GM19023 (cell line): ENCODE measurements at regions not wholly inside any gene's neighbourhood (a gene's known extent, or its start where the extent isn't known, plus 50 kb on each side); places are given as distances from the start of the nearest gene placed in this dataset.

ENCODE experiments used
- ATAC-seq: cut with Tn5 transposase; IDR thresholded peaks from one replicate; pipeline ENCODE4 v1.9.1; 2021; ENCODE audit warnings: mild to moderate bottlenecking, moderate library complexity; ENCODE audit not compliant: unreplicated experiment

DNA sequence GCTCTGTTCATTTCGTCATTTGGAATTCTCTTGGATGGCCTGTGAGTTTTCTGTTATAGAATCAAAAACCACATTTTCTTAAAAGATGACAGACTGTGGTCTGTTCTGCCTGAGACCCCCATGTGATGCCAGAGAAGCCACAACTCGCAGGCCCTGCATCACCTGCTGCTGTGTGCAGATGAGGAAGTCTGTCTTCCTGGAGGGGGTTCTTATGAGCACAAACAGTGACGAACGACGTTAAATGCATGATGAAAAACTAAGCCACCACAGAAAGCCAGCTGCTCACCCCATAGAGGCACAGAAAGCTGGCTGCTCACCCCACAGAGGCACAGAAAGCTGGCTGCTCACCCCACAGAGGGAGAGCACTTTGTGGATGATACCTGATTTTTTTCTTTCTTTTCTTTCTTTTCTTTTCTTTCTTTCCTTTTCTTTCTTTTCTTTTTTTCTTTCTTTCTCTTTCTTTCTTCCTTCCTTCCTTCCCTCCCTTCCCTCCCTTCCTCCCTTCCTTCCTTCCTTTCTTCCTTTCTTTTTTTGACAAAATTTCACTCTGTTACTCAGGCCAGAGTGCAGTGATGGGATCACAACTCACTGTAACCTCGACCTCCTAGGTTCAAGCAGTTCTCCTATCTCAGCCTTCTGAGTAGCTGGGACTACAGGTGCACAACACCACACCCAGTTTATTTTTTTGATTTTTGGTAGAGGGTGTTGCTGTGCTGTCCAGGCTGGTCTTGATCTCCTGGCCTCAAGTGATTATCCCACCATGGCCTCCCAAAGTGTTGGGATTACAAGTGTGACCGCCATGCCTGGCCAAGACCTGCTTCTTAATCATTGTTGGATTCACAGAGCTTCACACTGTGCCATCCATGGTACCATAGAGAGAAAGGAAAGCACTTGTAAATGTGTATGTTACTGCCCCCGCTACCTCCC is 1191.4 kb downstream of the UQCRFS1 start:
- ATAC-seq, result no peak

DNA sequence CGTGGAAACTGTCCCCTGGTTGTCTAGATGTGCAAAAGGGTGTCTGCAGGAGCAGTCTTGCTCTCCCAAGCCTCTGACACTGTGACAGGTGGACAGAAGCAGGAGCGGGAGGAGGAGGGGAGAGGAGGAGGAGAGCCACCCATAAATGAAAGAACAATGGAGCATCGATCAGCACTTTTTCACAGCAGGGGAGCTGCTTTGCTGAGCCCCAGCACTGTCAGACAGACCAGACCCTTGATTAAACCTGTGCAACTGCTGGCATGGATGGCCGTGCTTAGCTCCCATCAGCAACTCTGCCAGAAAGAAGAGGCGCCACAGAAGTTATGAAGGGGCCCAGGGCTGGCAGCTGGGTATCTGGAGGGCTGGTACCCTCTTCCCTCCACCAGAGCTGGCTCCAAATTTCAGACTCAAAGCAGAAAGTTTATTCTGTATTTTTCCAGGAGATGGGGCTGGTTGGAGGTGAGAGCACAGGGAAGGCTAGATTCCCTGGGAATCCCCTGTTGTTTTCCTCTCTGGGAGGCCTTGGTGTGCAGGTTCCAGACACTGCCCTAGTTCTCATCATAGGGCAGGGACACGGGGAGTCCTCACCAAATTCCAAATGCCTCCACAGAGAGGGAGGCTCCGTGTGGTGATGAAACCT is 1192.2 kb downstream of the UQCRFS1 start:
- ATAC-seq, result no peak

DNA sequence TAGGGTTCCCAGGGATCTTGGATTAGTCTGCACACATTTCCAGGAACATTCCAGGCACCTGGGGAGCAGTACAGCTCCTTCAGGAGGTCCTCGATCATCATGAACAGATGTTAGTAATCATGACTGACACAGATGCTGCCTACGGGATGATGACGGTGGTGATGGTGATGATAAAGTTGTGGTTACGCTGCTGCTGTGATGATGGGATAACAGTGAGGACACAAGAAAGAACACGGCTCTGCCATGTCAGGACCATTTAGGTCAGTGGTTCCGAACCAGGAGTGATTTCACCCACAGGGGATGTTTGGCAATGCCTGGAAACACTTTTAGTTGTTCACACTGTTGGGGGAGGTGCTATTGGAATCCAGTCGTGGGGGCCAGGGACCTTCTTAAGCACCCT is 1193.0 kb downstream of the UQCRFS1 start:
- no peak for ATAC-seq

DNA sequence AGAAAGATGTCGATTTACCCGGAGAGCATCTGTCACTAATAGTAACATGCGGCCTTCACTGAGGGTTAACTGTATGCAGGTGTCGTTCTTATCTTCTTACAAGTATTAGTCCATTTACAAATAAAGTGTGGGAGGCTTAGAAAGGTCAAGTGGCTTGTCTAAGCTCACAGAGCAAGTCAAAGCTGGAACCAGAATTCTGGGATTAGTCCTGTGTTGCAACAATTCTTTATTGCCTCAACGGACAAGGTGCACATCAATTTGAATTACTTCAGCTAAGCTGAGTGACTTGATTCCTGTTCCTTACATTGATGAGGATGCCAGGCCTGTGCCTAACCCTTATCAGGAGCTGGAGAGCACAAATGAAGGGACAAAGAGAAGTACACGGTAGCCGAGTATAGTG is 1193.6 kb downstream of the UQCRFS1 start:
- no peak for ATAC-seq

DNA sequence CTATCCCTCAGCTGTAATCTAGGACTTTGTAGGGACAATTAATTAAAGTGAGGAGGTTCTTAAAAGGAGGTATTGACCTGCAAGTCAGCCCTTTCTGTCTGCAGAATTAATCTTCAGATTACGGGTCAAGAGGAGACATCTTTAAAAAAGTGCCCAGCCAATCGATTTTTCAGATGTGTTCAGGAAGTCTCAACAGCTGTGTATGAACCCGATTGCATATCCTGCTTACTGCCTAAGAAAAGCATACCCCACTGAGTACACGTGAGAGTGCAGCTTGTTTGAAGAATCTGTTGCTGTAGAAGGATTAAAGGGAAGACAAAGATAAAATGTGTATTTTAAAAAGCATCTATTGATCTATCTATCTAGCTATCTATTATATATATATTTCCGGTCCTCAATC is 1194.5 kb downstream of the UQCRFS1 start:
- no peak for ATAC-seq

DNA sequence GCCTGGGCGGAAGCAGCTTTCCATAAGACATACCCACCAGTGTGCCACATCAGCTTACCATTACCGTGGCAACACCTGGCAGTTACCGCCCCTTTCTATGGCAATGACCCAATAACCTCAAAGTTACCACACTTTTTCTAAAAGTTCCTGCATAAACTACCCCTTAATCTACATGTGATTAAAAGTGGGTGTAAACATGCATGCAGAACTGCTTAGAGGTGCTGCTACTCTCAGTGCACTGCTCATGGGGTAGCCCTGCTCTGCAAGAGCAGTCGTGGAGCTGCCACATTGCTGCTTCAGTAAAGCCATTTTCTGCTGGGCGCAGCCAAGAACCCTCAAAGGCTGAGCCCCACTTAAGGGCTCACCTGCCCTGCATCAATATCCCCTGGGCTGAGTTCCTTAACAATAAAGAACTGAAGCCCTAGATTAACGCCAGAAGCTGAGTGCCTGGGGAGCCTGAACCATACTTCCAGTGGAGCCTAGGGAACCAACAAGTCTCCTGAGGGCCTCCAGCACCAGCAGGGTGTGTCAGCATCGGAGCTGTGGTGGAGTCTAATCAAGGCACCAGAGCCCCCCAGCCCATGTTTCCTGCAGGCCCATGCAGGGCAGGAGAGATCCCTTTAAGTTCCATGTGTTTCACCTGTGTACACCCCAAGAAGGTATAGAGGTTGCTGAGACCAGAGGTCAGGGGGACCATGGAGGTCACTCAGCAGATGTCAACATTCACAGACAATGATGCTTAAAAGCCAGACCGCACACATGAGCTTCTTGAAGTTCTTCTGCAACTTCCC is 1198.1 kb downstream of the UQCRFS1 start:
- no peak for ATAC-seq

DNA sequence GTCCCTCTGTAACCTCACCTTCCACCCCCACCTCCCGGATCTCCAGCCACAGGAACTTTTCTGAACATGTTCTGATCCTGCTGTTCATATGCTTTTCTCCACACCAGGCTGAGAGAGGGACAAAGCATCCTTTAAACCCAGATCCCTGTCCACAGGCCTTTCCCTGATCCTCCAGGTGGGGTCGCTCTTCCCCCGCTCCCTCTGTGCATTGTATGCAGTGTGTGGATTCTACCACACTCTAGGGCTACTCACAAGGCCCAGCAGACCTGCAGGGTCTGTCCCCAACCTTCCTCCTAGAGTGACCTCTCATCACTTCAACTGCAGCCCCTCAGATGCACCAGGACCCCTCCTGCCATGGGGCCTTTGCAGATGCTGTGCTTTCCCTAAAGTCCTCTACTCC is 1200.6 kb downstream of the UQCRFS1 start:
- no peak for ATAC-seq

DNA sequence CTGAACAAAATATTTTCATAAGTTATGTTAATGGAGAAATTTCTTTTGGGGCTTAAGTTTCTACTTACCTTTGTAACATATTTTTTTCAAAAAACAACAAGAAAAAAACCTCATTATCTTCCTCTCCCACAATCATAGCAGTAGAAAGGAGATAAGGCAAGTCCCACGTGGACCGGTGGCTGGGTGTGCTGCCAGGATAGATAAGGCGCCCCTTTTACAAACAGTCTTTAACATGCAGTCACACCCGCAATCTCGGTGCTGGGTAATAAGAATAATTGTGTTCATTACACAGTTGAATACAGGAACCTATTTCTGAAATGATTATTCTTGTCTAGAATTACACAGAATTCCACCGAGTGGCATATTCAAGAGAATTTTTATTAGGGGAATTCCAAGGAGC is 1202.3 kb downstream of the UQCRFS1 start:
- no peak for ATAC-seq

DNA sequence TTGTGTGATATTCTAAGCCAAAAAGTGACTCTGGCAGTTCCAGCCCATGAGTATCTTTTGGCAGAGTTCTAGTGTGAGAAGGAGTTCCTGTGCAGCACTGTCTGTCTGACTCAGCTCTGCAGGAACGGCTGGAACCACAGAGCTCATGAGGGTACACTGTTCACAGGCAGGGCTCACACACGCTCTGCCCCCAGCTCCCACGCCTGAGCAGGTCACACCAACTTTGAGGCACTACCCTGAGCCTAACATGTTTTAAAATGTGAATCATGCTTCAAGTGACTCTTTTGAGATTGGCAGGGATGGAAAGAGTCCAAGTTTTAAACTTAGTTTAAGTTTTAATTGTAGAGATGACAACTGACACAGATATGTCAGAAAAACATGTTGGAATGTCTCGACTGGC is 1203.3 kb downstream of the UQCRFS1 start:
- no peak for ATAC-seq

DNA sequence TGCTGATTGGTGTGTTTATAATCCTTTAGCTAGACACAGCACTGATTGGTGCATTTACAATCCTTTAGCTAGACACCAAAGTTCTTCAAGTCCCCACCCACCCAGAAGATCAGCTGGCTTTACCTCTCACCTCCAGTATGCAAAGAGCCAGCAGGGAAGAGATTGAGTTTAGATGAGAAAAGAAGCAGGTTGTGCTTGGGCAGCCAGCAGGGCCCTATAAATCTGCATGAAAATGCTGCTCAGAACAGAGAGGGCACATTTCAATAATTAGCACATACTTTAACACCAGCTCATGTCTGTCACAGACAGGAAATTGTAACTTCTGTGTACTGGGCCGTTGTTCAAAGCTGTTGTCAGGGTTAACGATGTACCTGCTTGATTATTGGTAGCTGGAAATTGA is 1204.3 kb downstream of the UQCRFS1 start:
- no peak for ATAC-seq

DNA sequence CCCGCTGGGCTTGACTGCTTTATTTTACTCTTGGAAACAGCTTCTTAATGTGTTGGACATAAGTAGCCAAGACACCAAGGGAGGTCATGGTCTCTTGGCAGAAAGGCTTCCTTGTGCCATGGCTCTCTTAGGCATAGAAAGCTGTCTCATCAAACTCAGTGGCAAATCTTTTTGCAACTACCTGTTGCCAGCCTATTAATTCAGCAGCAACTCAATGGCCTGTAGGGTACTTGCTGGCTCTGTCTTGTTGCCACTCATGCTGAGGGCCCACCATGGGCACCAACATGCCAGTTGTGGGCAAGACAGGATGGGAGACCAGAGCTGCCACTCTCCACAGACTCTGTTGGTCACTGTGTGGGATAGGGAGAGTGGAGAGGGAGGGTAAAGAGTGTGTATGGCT is 1209.4 kb downstream of the UQCRFS1 start:
- ATAC-seq, result no peak

DNA sequence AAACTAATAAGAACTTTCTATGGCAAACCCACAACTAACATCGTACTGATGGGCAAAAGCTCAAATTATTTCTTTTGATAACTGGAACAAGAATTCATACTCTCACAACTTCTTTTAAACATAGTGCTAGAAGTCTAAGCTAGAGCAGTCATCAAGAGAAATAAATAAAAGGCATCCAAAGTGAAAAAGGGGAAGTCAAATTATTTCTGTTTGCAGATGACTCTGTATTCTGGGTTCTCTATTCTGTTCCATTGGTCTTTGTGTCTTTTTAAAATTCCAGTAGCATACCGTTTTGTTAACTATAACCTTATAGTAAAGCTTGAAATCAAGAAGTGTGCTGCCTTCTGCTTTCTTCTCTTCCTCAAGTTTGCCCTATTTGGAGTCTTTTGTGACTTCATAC is 1215.9 kb downstream of the UQCRFS1 start:
- ATAC-seq, result no peak

DNA sequence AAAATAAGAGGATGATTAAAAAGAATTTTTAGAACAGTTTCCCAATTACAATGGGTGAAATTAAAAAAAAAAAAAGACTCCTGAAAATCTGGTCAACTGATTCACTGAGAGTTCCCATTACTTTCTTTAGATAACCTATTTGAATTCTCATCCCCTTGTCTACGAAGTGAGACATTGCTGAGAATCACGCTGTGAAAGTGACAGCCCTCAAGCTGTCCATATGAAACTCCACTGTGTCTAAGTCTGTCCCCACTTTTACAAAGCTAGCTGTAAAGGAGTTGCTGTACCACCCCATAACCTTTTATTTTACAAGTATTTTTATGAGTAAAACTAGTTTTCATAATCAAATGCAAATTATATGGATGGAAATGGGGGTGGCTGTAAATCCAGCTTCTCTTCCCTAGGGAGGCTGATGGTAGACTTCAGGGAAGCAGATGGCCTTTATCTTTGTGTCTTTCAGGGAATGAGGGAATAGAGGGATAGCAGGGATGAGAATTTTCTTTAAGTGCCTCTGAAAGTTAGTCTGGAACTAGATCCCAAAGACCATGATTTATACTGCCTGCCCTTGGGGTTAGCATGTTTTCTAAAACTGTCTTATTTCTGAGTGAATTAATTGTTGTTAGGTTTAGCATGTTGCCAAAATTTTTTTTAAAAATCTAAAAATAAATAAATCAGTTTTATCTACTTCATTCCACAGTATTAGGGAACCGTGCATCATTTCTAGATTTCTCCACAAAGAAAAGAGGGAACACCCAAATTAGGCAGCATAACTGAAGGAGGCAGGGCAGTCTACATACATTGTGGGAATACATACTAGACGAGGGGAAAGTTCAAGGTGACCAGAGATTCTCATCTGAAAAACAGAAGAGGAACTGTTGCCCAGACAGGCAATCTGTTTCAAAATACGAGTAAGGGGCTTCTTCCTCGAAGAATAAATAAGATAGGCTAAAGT is 1219.1 kb downstream of the UQCRFS1 start:
- ATAC-seq, result no peak

DNA sequence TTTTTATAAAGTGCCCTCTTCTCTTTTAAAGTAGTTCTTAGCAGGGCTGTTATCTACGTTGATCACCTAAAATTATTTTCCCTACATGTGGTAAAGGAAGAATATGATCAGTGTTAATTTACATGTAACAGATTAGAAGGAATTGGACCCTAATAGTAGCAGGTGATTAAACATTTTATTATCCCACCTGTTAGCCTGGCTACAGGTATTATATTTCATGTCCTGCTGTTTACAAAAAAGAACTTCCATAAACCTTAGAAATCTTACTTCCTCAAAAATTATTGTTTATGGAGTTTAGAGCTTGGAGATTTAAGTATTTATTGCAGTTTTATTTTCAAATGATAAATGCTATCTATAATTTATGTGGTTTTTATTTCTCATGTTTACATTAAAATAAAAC is 1226.7 kb downstream of the UQCRFS1 start:
- ATAC-seq, result no peak

DNA sequence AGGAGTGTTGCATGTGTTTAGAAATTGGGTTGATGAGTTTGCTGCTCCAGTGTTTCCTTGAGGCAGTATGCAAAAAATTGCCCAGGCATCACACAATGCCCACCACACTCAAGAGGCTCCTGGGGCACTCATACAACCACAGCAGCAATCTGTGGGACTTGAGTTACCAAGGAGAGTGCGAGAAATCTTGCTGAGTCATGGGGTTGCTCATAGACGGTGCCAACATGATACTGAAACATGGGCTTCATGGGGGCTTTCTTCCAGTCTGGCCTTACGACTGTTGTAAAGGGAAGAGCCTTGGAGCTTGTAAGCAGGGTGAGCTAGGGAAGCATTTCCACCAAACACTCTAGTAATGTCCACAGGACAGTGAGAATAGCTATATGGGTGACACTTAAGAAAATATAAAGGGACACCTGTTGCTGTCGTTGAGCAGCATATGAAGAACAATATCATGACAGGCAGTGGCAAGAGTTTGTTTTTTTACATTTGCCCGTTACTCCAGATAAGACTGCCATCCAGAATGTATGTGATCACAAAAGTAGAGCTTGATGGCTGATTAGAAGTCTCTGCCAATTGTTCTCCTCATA is 1237.4 kb downstream of the UQCRFS1 start:
- ATAC-seq, result no peak

DNA sequence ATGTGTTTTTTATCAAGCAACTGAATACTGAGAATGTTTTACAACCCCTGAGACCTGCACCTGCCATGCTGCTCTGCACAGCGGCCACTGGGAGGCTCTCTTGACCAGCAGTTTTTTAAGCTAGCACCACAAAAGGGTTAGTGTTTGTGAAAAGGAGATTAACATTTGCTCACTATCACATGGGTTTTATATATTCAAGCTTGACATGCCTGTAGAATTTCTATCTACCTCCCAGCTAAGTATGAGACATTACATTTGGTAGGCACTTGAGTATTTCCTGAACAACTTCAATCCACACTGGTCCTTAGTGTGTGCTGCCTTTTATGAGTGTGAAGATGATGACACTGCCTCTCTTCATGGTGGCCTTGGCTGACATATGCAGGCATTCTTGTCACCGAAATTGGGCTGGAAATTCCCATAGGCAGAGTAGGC is 1238.9 kb downstream of the UQCRFS1 start:
- no peak for ATAC-seq

DNA sequence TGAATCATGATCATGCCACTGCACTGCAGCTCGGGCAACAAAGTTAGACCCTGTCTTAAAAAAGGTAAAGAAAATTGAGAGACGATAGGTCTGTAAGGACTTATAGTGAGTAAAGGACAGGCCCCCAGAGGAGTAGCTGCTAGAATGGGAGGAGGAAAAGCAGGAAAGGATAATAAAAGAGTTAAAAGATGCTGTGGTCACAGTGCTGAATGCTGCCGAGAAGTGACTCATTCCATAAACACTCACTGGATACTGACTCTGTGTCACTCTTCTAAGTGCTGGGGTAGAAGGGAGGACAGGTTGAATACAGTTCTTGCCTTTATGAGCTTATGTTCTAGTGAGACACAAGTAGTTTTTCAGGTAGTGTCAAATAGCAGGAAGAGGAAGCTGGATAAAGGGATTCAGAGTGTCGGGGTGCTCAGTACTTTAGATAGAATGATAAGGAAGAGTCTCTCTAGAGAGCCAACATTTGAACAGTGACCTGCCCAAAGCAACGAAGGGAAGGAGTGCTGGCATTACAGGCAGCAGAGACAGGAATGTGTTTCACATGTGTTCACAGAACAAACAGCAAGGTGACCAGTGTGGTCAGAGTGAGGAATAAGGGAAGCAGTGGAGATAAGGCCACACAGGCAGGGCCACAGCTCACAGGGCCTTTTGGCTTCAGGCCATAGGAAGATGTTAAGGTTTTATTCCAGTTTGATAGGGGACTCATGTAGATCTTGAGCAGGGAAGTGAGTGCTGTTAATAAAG is 1240.5 kb downstream of the UQCRFS1 start:
- no peak for ATAC-seq

DNA sequence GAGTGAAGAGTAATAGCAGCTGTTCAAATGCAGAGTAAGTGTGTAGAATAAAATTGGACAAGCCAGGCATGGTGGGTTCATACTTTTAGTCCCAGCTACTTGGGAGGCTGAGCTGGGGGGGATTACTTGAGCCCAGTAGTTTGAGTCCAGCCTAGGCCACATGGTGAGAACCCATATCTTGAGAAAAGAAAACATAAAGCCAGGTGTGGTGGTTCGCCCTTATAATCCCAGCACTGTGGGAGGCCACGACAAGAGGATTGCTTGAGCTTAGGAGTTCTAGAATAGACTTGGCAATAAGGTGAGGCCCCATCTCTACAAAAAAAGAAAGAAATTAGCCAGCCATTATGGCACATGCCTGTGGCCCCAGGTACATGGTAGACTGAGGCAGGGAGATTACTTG is 1241.1 kb downstream of the UQCRFS1 start:
- no peak for ATAC-seq

DNA sequence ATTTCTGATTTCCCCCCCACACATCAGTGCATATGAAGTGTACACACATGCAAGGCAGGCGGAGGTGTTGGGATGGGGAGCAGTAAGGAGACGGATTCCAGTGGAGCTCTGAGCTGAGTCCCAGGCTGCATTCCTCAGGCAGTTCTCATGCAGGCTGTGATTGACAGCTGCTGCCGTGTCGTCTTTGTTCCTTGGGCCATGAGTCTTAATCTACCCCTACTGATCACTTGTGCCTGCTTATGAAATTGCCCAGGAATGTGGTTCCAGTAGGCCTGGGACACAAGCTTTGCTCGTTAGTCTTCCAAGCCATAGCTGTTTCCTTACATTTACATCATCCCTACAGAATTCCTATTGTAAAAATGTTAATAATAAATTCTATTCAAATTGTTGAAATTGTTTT is 1241.9 kb downstream of the UQCRFS1 start:
- no peak for ATAC-seq
